A549 (cell line): ENCODE measurements at regions not wholly inside any gene's neighbourhood (a gene's known extent, or its start where the extent isn't known, plus 50 kb on each side); places are given as distances from the start of the nearest gene placed in this dataset.

Experiments
- ATAC-seq, 2 experiments: fragments of 200-7000 bp in 1 of 2; fragments of >200 bp in 1 of 2; cut with Nextera tagmentation in 1 of 2; cut with Tn5 transposase in 1 of 2; 3 replicates each; pipeline versions ENCODE4 v1.8.0 to v1.9.1; 2018 to 2020; ENCODE audit warnings: mild to moderate bottlenecking in 1 of 2, moderate library complexity in 1 of 2
- CTCF ChIA-PET: fragments of 300-600 bp; sonication (Branson Sonifier 250); formaldehyde crosslinking; extraction: SDS; loops from one replicate; lab custom pipeline; 2021; ENCODE audit warnings: antibody characterized with exemption, inconsistent platforms; lab: Yijun Ruan, JAX
- POLR2A ChIA-PET: fragments of 350-600 bp; formaldehyde crosslinking; extraction: SDS; loops from one replicate; lab custom pipeline; 2021; ENCODE audit warnings: antibody characterized with exemption, inconsistent platforms; lab: Yijun Ruan, JAX
- DNase-seq, 2 experiments: peaks; one replicate each; pipeline versions ENCODE4 v3.0.0 to v3.0.0-alpha.2; 2011 to 2016; ENCODE audit warnings: low read depth in 1 of 2, low spot score in 1 of 2
- FAIRE-seq: peaks from 2 replicates; lab custom pipeline; 2011; peaks lifted over from hg19 to GRCh38; lab: Jason Lieb, UNC
- H3K27ac ChIP-seq, 2 experiments: fragments of >200 bp; sonication (Bioruptor Twin); formaldehyde crosslinking; 3 replicates each; pipeline ENCODE4 v1.5.1; 2016 to 2017
- H3K4me1 ChIP-seq: fragments of >200 bp; sonication (Bioruptor Twin); formaldehyde crosslinking; 3 replicates; pipeline ENCODE4 v1.6.1; 2016
- H3K4me2 ChIP-seq: fragments of >200 bp; sonication (Bioruptor Twin); formaldehyde crosslinking; 3 replicates; pipeline ENCODE4 v1.6.1; 2016
- H3K4me3 ChIP-seq: fragments of >200 bp; sonication (Bioruptor Twin); formaldehyde crosslinking; 3 replicates; pipeline ENCODE4 v1.5.1; 2016
- H3K9me3 ChIP-seq: fragments of >200 bp; sonication (Bioruptor Twin); formaldehyde crosslinking; 3 replicates; pipeline ENCODE4 v1.6.1; 2016
- ATOH8 ChIP-seq: fragments of 250-450 bp; sonication (Bioruptor Pico); IDR thresholded peaks from 2 replicates; pipeline ENCODE4 v1.5.0; 2020; ENCODE audit warnings: low read depth, mild to moderate bottlenecking, moderate library complexity
- BCL3 ChIP-seq: fragments of >200 bp; sonication (Bioruptor Twin); formaldehyde crosslinking; IDR thresholded peaks from 3 replicates; pipeline ENCODE4 v1.6.1; 2016
- BHLHE40 ChIP-seq: IDR thresholded peaks from 2 replicates; pipeline ENCODE4 v1.6.1; 2012; ENCODE audit warnings: low read depth, low read length, inconsistent platforms
- CBX2 ChIP-seq: fragments of 200-600 bp; sonication (generic); IDR thresholded peaks from 2 replicates; pipeline ENCODE4 v1.6.1; 2016; ENCODE audit warnings: low read depth, mild to moderate bottlenecking, borderline replicate concordance
- CBX8 ChIP-seq: fragments of 200-600 bp; sonication (generic); IDR thresholded peaks from 2 replicates; pipeline ENCODE4 v1.6.1; 2016
- CHD4 ChIP-seq: fragments of 200-600 bp; sonication (generic); IDR thresholded peaks from 2 replicates; pipeline ENCODE4 v1.6.1; 2016; ENCODE audit warnings: antibody characterized with exemption, mild to moderate bottlenecking, borderline replicate concordance
- E2F6 ChIP-seq: IDR thresholded peaks from 2 replicates; pipeline ENCODE4 v1.6.1; 2012; ENCODE audit warnings: low read depth, borderline replicate concordance
- EHF ChIP-seq: fragments of 250-450 bp; sonication (Bioruptor Pico); IDR thresholded peaks from 2 replicates; pipeline ENCODE4 v1.5.0; 2020; ENCODE audit warnings: mild to moderate bottlenecking
- EHMT2 ChIP-seq: fragments of 200-600 bp; sonication (generic); IDR thresholded peaks from 2 replicates; pipeline ENCODE4 v1.6.1; 2016; ENCODE audit warnings: antibody characterized with exemption, low read depth, mild to moderate bottlenecking, moderate library complexity
- EP300 ChIP-seq, 2 experiments: fragments of >200 bp; sonication (Bioruptor Twin); formaldehyde crosslinking; IDR thresholded peaks; 2 replicates in 1 of 2; 3 replicates in 1 of 2; pipeline ENCODE4 v1.6.1; 2016 to 2017
- ESRRA ChIP-seq: fragments of 150-350 bp; IDR thresholded peaks from 2 replicates; pipeline ENCODE4 v1.6.1; 2014; ENCODE audit warnings: mild to moderate bottlenecking, low read length, borderline replicate concordance
- FOSL2 ChIP-seq, 2 experiments: fragments of 450-650 bp in 1 of 2; fragments of >200 bp in 1 of 2; sonication (Bioruptor Twin) in 1 of 2; formaldehyde crosslinking; IDR thresholded peaks; 2 replicates each; pipeline versions ENCODE4 v1.5.0 to v1.6.1; 2016 to 2020; ENCODE audit warnings: mild to moderate bottlenecking in 1 of 2, moderate library complexity in 1 of 2
- HDAC2 ChIP-seq: fragments of 200-600 bp; sonication (generic); IDR thresholded peaks from 2 replicates; pipeline ENCODE4 v1.6.1; 2016
- HEYL ChIP-seq: fragments of 250-450 bp; sonication (Bioruptor Pico); IDR thresholded peaks from 2 replicates; pipeline ENCODE4 v1.8.0; 2021; ENCODE audit warnings: mild to moderate bottlenecking, moderate library complexity
- KDM1A ChIP-seq: fragments of 200-600 bp; sonication (generic); IDR thresholded peaks from 2 replicates; pipeline ENCODE4 v1.6.1; 2016; ENCODE audit warnings: low read depth, mild to moderate bottlenecking
- MAFK ChIP-seq: fragments of 450-650 bp; IDR thresholded peaks from 2 replicates; pipeline ENCODE4 v1.6.1; 2014; ENCODE audit not compliant: partially characterized antibody
- MAZ ChIP-seq: fragments of 150-350 bp; IDR thresholded peaks from 2 replicates; pipeline ENCODE4 v1.6.1; 2014; ENCODE audit warnings: antibody characterized with exemption, low read depth, low read length, borderline replicate concordance
- MYC ChIP-seq: IDR thresholded peaks from 2 replicates; pipeline ENCODE4 v1.6.1; 2012; ENCODE audit warnings: mild to moderate bottlenecking, inconsistent platforms, low read length, improper control_type of control experiment, borderline replicate concordance
- NR3C1 ChIP-seq: fragments of >200 bp; sonication (Bioruptor Twin); formaldehyde crosslinking; IDR thresholded peaks from 3 replicates; pipeline ENCODE4 v1.6.1; 2017
- PBX3 ChIP-seq: IDR thresholded peaks from 2 replicates; pipeline ENCODE4 v1.6.1; 2012
- RCOR1 ChIP-seq: fragments of 150-350 bp; IDR thresholded peaks from 2 replicates; pipeline ENCODE4 v1.6.1; 2014; ENCODE audit warnings: antibody characterized with exemption, low read length, low read depth
- REST ChIP-seq: fragments of 200-600 bp; sonication (generic); IDR thresholded peaks from 2 replicates; pipeline ENCODE4 v1.6.1; 2016; ENCODE audit warnings: antibody characterized with exemption, mild to moderate bottlenecking, moderate library complexity
- RNF2 ChIP-seq: fragments of 200-600 bp; sonication (generic); IDR thresholded peaks from 2 replicates; pipeline ENCODE4 v1.6.1; 2016; ENCODE audit warnings: low read depth, mild to moderate bottlenecking, antibody characterized with exemption, moderate library complexity, borderline replicate concordance
- SMC3 ChIP-seq: fragments of >200 bp; sonication (Bioruptor Twin); formaldehyde crosslinking; IDR thresholded peaks from 3 replicates; pipeline ENCODE4 v1.6.1; 2018; ENCODE audit warnings: inconsistent platforms
- SREBF2 ChIP-seq: fragments of 450-650 bp; IDR thresholded peaks from 2 replicates; pipeline ENCODE4 v1.6.1; 2014; ENCODE audit warnings: mild to moderate bottlenecking, moderate library complexity
- TFCP2L1 ChIP-seq: fragments of 250-450 bp; sonication (Bioruptor Pico); IDR thresholded peaks from 2 replicates; pipeline ENCODE4 v1.5.0; 2021; ENCODE audit warnings: mild to moderate bottlenecking
- USF2 ChIP-seq: fragments of 450-650 bp; IDR thresholded peaks from 2 replicates; pipeline ENCODE4 v1.6.1; 2014; ENCODE audit warnings: antibody characterized with exemption
- ZNF302 ChIP-seq: fragments of 250-450 bp; sonication (Bioruptor Pico); IDR thresholded peaks from 2 replicates; pipeline ENCODE4 v1.9.0; 2021; ENCODE audit warnings: inconsistent platforms, mild to moderate bottlenecking, moderate library complexity
- whole genome bisulfite sequencing: methylation state at CpG from one replicate; pipeline ENCODE4 v1.1.6; 2017; ENCODE audit errors: missing lambda C conversion rate; 5-methylcytosine and 5-hydroxymethylcytosine counted together

GRCh38 chr13:47832458-47832972 is 168.6 kb downstream of the SUCLA2 start:
- 5% methylated on average over 1 of the region's 1 CpG for WGBS
- Histone ChIP-seq H3K27ac (no peak overlapping the region), H3K4me1 (no peaks in the 10 kb centered on the region), H3K4me2 (no peak overlapping the region), H3K4me3 (no peak overlapping the region), H3K9me3 (no peaks in the 10 kb centered on the region)
- DNase-seq (no peak), ATAC-seq (no peak), FAIRE-seq (no peak)
- POLR2A ChIA-PET: no interaction called here
- TF ChIP-seq CHD4 (no peak), ZNF302 (no peak), FOSL2 (IDR thresholded peaks at IDR 0.05) (no peak), FOSL2 (CRISPR knock-in tag; IDR thresholded peaks at IDR 0.05) (no peak), SMC3 (no peak), E2F6 (no peak), SREBF2 (no peak), ATOH8 (CRISPR knock-in tag) (no peak), EP300 (IDR thresholded peaks at IDR 0.05) (no peak), CBX8 (no peak), HDAC2 (no peak), MYC (no peak), USF2 (no peak), BHLHE40 (no peak), CBX2 (no peak), NR3C1 (no peak), RNF2 (no peak), EHMT2 (no peak), PBX3 (no peak), RCOR1 (no peak), MAFK (no peak)
- CTCF ChIA-PET: no interaction called here

- Histone ChIP-seq H3K27ac (no peak overlapping the region), H3K4me3 (no peak overlapping the region), H3K4me1 (no peaks in the 10 kb centered on the region), H3K4me2 (no peak overlapping the region), H3K9me3 (no peaks in the 10 kb centered on the region)
- FAIRE-seq: no peak
- ATAC-seq: no peak
- POLR2A ChIA-PET: no interaction called here
- CTCF ChIA-PET: interaction anchor here (1.0 kb wide), 1 partner anchor 9 kb away, joined by 4 read pairs; no protein-coding TSS in a partner anchor
- TF ChIP-seq TFCP2L1: no peak
- no peak for TF ChIP-seq ESRRA
- TF ChIP-seq USF2: no peak
- no peak for TF ChIP-seq MAFK
- no peak for TF ChIP-seq BCL3
- no peak for TF ChIP-seq EHF (CRISPR knock-in tag)
- no peak for TF ChIP-seq HEYL (CRISPR knock-in tag)
- TF ChIP-seq MAZ: no peak
- TF ChIP-seq KDM1A: no peak
- TF ChIP-seq SREBF2: no peak
- TF ChIP-seq REST: no peak
- no peak for TF ChIP-seq CBX8
- DNase-seq: no peak
- 50% methylated on average over 1 of the region's 1 CpG for WGBS
Measured at GRCh38 chr13:47831265-47831664, 169.8 kb downstream of the SUCLA2 start.
